Ammon's horn (tissue), 1 donor: ENCODE measurements at regions not wholly inside any gene's neighbourhood (a gene's known extent, or its start where the extent isn't known, plus 50 kb on each side); places are given as distances from the start of the nearest gene placed in this dataset.
A peak's percentile ranks its signal among the peaks of the same experiment; 100 is the strongest.

Experiments used
- DNase-seq: peaks from one replicate; pipeline ENCODE4 v3.0.0-alpha.2; 2016; ENCODE audit warnings: low spot score

GRCh38 chr5:120007598-120007997 lies 378.2 kb downstream of the FAM170A start:
- no peak for DNase-seq

DNA sequence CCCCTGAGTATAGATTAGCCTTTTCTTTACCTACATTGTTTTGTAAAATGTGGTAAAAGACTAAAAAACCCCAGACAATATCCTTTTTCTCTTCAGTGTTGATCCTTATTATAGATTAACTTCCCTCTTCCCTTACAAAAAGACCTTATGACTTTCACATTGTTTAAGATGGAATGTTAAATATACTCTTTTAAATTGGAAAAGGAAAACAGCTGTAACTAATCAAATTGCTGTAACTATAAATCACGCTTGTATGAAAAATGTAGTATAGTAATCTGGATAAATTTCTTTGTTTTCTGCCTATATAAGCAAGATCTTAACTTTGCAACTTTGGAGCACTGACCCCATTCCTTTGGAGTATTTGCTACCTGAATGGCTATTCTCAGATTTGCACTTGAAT lies 383.1 kb downstream of the FAM170A start:
- no peak for DNase-seq

- no peak for DNase-seq
These were observed 385.2 kb downstream of the FAM170A start for GRCh38 chr5:120014535-120014934.

- DNase-seq = no peak
These were observed 387.5 kb downstream of the FAM170A start for GRCh38 chr5:120016717-120017382.

- peak; percentile 15 for DNase-seq
These were observed 388.2 kb downstream of the FAM170A start for GRCh38 chr5:120017513-120017912.

GRCh38 chr5:120035181-120035580 lies 405.8 kb downstream of the FAM170A start:
- no peak for DNase-seq

DNA sequence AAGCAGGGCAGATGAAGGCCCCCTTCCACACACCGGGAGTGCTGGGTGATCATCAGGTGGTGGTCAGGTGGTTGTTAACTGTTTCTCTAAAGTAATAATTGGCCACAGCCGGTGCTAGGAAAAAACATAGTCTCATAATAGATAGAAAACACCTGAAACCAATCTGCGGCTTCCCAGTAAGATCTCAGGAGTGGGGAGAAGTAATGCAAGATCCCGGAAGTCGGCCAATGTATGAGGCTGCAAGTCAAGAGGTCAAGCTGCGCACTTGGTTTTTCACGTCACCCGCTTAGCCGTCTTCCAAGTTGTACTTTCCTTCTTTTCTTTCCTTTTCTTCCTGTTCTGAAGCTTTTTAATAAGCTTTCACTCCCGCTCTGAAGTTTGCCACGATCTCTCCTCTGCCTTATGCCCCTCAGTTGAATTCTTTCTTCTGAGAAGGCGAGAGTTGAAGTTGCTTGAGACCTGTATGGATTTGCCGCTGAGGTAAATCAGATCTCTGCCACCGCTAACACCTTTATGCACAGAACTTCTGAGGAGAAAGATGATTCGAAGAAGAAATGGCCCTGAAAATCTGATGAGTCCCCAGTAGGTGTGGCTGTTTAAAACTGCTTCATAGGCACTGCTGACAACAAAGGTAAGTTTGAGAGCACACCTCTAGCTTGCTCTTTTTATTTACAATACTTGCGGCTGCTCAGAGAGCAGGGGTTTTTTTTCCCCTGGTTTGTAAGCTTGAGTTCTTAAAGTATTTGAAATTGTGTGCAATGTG lies 406.6 kb downstream of the FAM170A start:
- no peak for DNase-seq

DNA sequence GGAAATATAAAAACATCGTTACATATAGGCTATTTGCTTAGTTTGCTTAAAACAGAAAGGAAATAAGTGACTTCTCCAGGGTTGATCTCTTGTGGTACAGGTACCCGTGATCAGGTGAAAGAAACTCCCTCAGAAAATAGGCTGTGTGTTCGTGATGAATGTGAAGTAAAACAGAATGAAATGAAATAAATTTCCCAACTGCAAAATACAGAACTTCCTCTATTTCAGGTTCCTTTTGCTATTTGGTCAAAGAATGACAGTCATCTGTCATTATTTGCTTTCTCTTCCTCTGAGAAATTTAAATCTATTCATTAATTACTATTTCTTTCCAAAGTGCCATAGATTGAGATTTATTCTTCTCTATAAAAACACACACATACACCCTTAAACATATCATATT lies 408.1 kb downstream of the FAM170A start:
- DNase-seq = no peak

- no peak for DNase-seq
These were observed 409.8 kb downstream of the FAM170A start for GRCh38 chr5:120039111-120039510.

GRCh38 chr5:120043431-120043830 lies 414.1 kb downstream of the FAM170A start:
- no peak for DNase-seq

- no peak for DNase-seq
These were observed 410.9 kb upstream of the PRR16 start for GRCh38 chr5:120052916-120053828.

- no peak for DNase-seq
These were observed 410.3 kb upstream of the PRR16 start for GRCh38 chr5:120053841-120054240.

DNA sequence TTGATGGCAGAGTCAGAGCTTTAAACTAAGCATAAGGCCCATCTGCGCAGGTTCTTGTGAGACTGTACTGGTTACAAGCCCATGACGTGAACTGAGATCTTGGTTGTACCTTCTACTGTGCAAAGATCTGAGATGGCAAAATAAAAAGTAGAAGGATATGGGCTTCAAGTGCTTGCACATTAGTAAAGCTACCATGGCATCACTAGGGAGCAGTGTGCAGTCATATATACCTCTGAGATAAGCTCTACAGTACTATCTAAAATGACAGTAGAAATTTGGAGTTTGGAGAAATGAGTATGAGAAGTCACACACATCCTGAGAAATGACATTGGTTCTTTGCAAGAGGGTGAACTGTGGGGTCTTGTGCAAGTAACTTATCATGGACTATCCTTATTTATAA lies 408.2 kb upstream of the PRR16 start:
- DNase-seq = peak; percentile 36

DNA sequence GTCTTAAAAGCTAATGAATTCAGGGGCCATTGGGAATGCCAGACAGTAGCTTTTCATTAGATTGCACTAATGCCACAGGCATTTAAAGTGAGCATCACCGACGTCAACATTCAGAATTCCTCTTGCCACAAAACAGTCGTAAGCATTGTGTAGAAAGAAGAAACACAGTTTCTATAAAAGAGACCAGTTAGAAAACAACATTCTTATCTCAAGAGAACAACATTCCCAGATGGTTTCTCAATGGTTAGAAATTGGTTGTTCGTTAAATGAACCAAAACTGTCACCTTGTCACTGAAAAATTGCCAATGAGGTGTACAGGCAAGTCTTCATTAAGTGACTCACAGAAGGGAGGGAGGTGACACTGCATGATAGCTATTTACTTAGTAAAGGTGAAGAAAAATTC lies 401.6 kb upstream of the PRR16 start:
- no peak for DNase-seq

GRCh38 chr5:120072068-120072761 lies 391.9 kb upstream of the PRR16 start:
- DNase-seq = no peak

DNA sequence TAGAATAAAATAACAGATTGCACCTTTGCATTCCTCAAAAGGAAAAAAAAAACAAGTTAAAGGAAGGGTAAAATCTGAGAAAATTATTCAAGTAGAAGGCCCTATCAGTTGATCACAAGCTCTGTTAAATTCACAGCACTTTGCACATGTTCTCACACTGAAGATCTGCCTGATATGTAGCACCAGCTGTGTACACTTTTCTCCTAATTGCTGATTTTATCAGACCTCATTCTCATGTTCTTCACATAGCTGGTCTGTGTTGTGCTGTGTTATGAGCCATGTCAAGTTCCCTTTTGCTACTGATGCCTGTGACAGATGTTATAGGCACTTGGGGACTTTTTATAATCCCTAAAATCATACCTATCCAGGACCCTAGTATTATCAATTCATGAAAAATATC lies 390.4 kb upstream of the PRR16 start:
- DNase-seq = no peak

GRCh38 chr5:120080781-120081180 lies 383.3 kb upstream of the PRR16 start:
- DNase-seq = no peak

DNA sequence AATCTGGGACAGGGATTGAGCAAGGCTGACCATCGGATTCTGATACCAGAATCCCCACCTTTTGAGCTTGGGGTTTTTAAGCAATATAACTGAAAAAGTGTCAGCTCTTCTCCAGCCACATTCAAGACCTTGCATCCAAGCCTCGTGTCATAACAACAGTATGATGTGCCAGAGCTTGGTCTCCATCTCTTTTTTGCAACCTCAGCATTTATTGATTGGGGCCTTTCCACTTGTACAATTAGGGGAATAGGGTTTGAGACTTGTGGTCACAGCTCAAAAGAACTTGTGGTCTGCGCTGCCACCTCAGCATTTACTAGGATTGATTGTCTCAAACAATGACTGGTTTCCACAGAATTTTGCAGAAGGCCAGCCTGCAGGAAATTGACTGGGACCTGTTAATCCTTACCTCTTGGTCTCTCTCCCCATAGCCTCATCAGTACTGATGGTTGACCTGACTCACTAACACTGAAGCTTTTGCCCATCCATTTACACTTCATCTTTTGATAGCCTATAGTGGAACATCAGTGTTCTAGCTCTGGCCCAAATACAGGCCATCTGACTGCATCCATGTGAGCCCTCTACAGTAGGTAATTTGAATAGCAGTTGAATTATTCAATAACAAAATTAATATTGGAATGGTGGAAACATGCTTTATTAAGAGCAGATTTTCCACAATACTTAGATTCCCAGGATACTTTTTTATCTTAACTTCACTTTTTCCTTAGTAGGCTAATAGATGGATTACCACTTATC lies 381.6 kb upstream of the PRR16 start:
- no peak for DNase-seq

DNA sequence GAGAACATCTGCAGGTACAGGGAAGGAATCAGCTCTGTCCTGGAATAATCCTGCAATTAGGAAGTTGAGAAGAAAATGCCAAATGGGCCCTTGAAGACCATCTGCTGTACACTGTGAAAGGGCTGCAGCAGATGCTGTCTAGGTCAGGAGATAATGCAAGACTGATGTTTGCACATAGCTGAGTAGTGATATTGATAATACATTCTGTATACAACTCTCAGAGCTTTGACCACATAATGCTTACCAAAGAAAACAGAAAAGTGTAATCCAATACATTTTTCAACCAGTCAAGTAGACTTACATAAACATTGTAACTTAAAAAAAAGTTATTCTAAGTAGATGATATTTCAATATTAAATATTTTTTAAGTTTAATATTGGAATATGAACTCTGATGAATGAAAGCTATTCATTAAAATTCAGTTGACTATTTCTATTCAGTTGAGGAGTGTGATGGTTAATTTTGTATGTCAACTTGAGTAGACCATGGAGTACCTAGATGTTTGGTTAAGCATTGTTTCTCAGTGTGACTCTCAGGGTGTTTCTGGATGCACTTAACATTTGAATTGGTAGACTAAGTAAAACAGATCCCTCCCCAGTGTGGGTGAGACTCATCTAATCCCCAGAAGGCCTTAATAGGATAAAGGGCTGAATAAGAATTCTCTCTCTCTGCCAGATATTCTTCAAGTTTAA lies 380.1 kb upstream of the PRR16 start:
- DNase-seq = no peak

DNA sequence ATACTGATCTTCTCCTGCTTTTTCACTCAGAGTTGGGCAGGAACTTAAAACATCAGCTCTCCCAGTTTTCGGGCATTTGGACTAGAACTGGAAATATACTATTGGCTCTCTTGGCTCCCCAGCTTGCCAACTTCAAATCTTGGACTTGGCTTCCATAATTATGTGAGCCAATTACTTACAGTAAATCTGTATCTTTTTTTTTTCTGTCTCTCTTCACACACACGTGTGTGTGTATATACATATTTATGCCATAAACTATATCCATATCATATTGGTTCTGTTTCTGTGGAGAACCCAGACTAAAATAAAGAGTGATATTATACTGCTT lies 379.6 kb upstream of the PRR16 start:
- no peak for DNase-seq

GRCh38 chr5:120086081-120086480 lies 378.0 kb upstream of the PRR16 start:
- DNase-seq = no peak
